M059J (cell line): ENCODE measurements at regions not wholly inside any gene's neighbourhood (a gene's known extent, or its start where the extent isn't known, plus 50 kb on each side); places are given as distances from the start of the nearest gene placed in this dataset.

ENCODE experiments used
- DNase-seq: peaks from one replicate; pipeline ENCODE4 v3.0.0-alpha.2; 2012; ENCODE audit warnings: low read depth

GRCh38 chr10:110375121-110375520, 70.4 kb upstream of the SMNDC1 start:
- no peak for DNase-seq

- peak; percentile 30 for DNase-seq
These were observed 71.5 kb upstream of the SMNDC1 start for GRCh38 chr10:110376021-110376766.

DNA sequence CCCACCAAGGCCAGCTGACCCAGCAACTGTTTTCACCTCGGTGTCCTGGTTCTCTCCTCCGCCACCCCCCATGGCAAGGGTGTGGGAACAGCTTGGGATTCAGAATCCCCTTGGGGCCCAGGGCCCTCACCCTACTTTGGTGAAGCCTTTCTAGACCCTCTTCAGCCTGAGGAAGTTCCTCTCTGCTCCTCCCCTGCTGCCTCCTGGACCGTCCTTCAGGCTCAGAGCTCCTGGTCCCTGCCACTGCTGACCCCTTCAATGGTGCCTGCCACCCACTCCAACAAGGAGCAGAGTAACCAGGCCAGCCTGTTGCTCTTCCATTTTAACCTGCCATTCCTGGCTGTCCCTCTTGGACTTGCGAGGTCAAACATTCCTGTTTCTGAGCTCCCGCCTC, 72.0 kb upstream of the SMNDC1 start:
- DNase-seq: no peak

GRCh38 chr10:110378006-110378405, 73.3 kb upstream of the SMNDC1 start:
- DNase-seq: no peak

- no peak for DNase-seq
These were observed 73.9 kb upstream of the SMNDC1 start for GRCh38 chr10:110378533-110379108.

GRCh38 chr10:110379831-110380230, 75.1 kb upstream of the SMNDC1 start:
- DNase-seq: no peak

- DNase-seq: no peak
These were observed 75.6 kb upstream of the SMNDC1 start for GRCh38 chr10:110380293-110380692.

DNA sequence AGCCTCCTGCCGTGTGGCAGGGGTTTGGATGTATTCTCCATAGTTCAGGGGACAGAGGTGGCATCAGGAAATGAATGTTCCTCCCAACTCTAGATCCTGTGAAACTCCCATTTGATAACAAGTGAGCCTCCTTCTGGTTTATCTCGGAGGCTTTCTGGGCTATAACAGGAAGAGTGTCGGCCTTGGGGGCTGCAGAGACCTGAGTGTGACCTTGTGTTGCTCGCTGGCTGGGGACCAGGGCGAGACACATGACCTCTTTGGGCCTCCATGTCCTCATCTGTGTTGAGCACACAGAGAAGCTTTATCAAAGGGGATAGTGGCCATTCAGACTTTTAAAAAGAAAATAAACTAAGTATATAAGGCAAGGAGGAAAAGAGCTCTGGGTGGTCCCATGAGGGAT, 78.0 kb upstream of the SMNDC1 start:
- DNase-seq: no peak

DNA sequence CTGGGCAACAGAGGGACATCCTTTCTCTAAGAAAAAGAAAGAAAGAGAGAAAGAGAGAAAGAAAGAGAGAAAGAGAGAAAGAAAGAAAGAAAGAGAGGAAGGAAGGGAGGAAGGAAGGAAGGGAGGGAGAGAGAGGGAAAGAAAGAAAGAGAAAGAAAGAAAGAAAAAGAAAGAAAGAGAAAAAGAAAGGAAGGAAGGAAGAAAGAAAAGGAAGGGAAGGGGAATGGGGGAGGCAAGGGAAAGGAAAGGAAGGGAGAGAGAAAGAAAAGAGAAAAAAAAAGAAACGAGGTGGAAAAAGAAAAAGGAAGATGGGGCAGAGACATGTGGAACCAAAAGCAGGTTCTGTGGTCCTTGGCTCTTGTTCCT, 82.9 kb upstream of the SMNDC1 start:
- no peak for DNase-seq

DNA sequence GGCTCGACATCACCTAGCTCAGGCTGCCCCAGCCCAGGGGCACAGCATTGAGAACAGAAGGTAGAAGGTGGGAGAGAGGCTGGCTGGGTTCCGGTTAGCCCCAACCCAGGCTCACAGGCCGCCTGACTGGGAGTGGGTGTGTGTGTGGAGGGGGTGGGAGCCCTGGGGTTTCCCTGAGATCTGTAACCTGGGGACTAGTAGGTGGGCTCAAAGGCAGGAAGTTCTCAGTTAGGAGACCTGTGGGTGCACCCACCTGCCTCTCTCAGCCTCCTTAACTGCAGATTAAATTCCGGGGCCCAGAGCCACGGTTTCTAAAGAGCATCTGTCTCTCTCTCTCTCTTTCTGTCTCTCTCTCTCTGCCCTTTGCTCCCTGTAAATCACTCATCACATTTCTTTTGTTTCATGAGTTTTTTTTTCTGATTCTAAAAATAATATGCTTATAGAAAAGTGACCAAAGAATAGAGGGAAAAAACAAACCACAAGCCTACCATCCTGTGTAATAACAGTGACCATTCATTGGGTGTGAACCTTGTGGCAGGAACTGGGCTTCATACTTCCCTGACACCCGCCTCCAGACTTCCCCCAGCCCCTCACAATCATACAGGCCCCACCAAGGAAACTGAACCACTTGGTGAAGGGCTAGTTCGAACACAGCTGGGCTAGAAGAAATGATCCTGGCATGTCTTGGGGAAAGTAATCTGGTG, 83.4 kb upstream of the SMNDC1 start:
- DNase-seq: peak; percentile 58

- DNase-seq: no peak
These were observed 84.0 kb upstream of the SMNDC1 start for GRCh38 chr10:110388687-110389052.

DNA sequence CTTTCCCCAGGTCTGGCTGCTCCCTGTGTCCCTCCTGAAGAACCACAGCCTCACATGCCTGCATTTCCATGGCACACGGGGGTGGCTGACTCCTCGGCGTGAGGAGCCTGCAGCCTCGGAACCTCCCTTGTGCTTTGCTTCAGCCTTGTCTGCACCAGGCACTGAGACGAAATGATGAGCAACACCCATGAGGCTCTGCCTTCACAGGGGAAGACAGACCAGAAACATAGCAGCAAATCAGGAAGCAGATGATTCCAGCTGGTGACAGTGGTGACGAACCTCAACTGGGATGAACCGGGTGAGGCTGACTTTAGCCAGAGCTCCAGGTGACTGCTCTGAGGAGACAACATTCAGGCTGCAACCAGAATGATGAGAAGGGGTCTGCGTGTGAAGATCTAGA, 84.5 kb upstream of the SMNDC1 start:
- DNase-seq: no peak

DNA sequence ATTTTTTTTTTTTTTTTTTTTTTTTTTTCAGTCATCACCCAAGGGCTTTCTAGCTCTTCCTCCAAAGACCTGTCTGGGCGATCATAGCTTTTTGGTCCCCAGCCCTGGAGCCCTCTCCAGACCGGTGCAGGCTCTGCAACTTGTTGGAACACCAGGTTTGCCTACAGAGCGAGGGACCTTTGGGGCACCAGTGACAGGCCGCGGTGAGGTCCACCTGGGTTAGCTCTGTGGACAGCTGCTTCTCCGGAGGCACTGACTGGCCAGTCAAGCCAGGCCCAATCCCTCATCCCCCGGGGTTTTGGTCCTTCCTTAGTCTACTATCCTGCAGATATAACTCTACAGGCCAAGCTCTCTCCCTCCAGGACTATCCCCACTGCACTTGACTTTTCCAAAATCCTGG, 86.8 kb upstream of the SMNDC1 start:
- DNase-seq: no peak

DNA sequence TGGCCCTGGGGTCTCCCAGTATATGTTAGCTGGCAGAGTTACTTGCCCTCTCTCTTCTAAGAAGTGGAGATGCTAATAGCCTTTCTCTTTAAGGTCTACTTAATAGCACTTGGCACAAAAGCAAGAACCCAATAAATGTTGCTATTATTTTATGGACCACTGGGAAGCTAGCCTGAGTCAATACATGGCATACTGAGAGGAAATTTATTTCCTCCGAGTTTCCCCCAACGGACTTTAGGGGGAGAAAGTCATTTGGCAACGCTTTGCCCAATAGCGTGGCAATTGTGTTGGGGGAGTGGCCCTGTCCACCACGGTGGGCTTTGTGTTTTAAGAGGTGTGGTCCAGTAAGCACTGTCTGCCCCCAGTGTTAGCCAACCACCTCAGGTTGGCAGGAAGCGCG, 87.4 kb upstream of the SMNDC1 start:
- no peak for DNase-seq

GRCh38 chr10:110392868-110393740, 88.4 kb upstream of the SMNDC1 start:
- no peak for DNase-seq

- DNase-seq: no peak
These were observed 89.1 kb upstream of the SMNDC1 start for GRCh38 chr10:110393866-110394265.

DNA sequence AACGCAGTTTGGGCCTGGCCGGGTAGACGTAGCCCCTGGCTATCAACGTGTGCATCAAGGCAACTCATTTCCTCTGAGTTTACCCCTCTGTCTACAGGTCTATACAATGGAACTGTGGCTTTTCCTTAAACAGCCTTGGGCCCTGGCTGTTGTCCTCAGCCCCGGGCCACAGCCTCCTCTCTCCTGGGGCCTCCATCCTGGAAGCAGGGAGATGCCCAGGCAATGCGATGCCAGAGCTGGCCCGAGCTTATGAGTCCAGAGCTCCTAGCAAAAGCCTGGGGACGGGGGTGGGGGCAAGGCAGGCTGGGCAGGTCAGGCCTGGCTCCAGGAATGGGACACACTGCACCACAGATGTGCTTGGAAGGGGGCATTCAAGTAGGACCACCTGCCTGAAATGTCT, 89.6 kb upstream of the SMNDC1 start:
- DNase-seq: no peak

DNA sequence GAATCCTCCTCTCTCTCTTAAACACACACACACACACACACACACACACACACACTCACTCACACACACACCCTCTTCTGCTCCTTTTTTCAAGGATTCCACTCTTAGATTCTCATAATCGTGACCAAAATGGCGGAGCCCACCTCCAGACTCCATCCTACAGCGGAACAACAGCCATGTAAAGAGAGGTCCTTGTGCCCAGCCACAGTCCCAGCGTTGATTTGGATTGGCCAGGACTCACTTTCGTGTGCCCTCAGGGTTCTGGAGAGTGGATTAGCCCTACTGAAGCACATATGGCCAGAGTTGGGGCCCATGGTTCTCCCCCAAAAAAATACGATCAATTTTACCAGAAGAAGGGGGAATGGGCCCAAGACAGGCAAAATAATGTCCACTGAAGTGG, 90.2 kb upstream of the SMNDC1 start:
- no peak for DNase-seq

GRCh38 chr10:110395350-110396283, 90.9 kb upstream of the SMNDC1 start:
- peak; percentile 99 for DNase-seq

- no peak for DNase-seq
These were observed 91.5 kb upstream of the SMNDC1 start for GRCh38 chr10:110396284-110396651.

GRCh38 chr10:110397856-110398255, 93.1 kb upstream of the SMNDC1 start:
- no peak for DNase-seq
